GM12892 (cell line): ENCODE measurements at regions not wholly inside any gene's neighbourhood (a gene's known extent, or its start where the extent isn't known, plus 50 kb on each side); places are given as distances from the start of the nearest gene placed in this dataset.

Experiments
- POLR2A ChIP-seq: IDR thresholded peaks from 2 replicates; pipeline ENCODE4 v1.6.1; 2011; ENCODE audit warnings: low read depth, low read length, control low read depth
- TAF1 ChIP-seq: IDR thresholded peaks from 2 replicates; pipeline ENCODE4 v1.6.1; 2011; ENCODE audit warnings: low read depth, mild to moderate bottlenecking, control low read depth, low read length, borderline replicate concordance

- TF ChIP-seq POLR2A: no peak
- no peak for TF ChIP-seq TAF1
Measured at GRCh38 chr2:125167152-125167551, 1142.1 kb downstream of the CNTNAP5 start.
